ENCODE measurements at regions not wholly inside any gene's neighbourhood (a gene's known extent, or its start where the extent isn't known, plus 50 kb on each side); places are given as distances from the start of the nearest gene placed in this dataset.

- TF ChIP-seq CREB1 (IDR thresholded peaks at IDR 0.05) (no peak), CREB1 (CRISPR knock-in tag; IDR thresholded peaks at IDR 0.05) (no peak), REXO4 (CRISPR knock-in tag; IDR thresholded peaks at IDR 0.05; ENCODE audit: borderline replicate concordance) (no peak), POLR2AphosphoS5 (IDR thresholded peaks at IDR 0.05; ENCODE audit: low read depth, low read length) (no peak), MAFF (IDR thresholded peaks at IDR 0.05; ENCODE audit: low read depth, low read length) (no peak), ETV5 (CRISPR knock-in tag; IDR thresholded peaks at IDR 0.05; ENCODE audit: borderline replicate concordance) (no peak), ZNF274 (CRISPR knock-in tag; IDR thresholded peaks at IDR 0.05) (no peak), SMC3 (IDR thresholded peaks at IDR 0.05; ENCODE audit: low read length) (no peak)
Measured at GRCh38 chr4:18635531-18635930, 614.0 kb upstream of the LCORL start.

All from HepG2 (cell line).